ENCODE measurements at regions not wholly inside any gene's neighbourhood (a gene's known extent, or its start where the extent isn't known, plus 50 kb on each side); places are given as distances from the start of the nearest gene placed in this dataset.
"Not testable (repeated sequence)": the region's sequence is repeated elsewhere in the genome, so short reads cannot be mapped to it uniquely, and the experiment has no call there.

- no peak overlapping the region for H3K4me3 ChIP-seq (ENCODE audit: low read length)
- TF ChIP-seq CTCF (conservative IDR thresholded peaks at IDR 0.05; ENCODE audit: low read length) = no peak
- no peak for DNase-seq (ENCODE audit: low read depth)
Observed at GRCh38 chrX:129091097-129091496, 432.2 kb downstream of the SMARCA1 start.

DNA sequence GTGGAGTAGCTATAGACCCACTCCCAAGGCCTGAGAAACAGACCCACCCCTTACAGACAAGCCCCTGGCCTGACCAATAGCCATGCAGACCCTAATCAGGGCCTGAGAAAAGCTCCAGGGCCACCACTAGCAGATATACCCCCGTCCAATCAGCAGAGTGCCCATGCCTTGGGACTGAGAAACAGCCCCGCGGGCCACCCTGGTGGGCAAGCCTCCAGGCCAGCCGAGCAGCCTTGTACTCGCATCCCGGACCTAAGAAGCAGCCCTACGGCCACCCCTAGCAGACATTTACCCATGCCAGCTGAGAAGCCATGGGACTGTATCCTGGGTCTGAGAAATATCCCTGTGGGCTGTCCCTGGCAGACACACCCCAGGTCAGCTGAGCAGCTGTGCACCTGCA, 436.5 kb downstream of the SMARCA1 start:
- no peak for TF ChIP-seq CTCF (conservative IDR thresholded peaks at IDR 0.05; ENCODE audit: low read length)
- DNase-seq (ENCODE audit: low read depth) = no peak
- H3K4me3 ChIP-seq (ENCODE audit: low read length) = no peak overlapping the region

DNA sequence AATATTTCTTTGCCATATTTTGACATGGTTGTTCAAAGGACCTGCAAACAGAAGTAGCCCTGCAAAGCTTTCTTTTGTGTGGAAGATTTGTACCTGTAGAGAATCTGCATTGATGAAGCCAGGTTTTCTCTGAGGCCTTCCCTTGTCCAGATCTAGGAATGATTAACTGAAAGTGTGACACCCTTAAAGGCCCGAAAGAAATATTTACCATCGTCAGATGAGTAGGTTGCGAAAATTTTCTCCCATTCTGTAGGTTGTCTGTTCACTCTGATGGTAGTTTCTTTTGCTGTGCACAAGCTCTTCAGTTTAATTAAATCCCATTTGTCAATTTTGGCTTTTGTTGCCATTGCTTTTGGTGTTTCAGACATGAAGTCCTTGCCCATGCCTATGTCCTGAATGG, 439.0 kb downstream of the SMARCA1 start:
- H3K4me3 ChIP-seq (ENCODE audit: low read length); DNase-seq (ENCODE audit: low read depth): not testable (repeated sequence)

- DNase-seq (ENCODE audit: low read depth) = no peak
- no peak overlapping the region for H3K4me3 ChIP-seq (ENCODE audit: low read length)
- no peak for TF ChIP-seq CTCF (conservative IDR thresholded peaks at IDR 0.05; ENCODE audit: low read length)
Observed at GRCh38 chrX:129077424-129078170, 445.7 kb downstream of the SMARCA1 start.

- no peak for TF ChIP-seq CTCF (conservative IDR thresholded peaks at IDR 0.05; ENCODE audit: low read length)
- no peak overlapping the region for H3K4me3 ChIP-seq (ENCODE audit: low read length)
- no peak for DNase-seq (ENCODE audit: low read depth)
Observed at GRCh38 chrX:129071390-129071789, 451.9 kb downstream of the SMARCA1 start.

DNA sequence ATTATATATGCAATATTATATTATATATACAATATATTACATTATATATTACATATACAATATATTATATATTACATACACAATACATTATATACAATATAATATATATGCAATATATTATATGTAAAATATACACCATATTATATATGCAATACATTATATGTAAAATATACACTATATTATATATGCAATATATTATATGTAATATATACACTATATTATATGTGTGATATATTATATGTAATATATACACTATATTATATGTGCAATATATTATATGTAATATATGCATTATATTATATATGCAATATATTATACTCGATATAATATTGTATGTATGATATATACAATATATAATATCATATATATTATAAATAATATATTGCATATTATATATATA, 457.4 kb downstream of the SMARCA1 start:
- DNase-seq (ENCODE audit: low read depth) = no peak
- TF ChIP-seq CTCF (conservative IDR thresholded peaks at IDR 0.05; ENCODE audit: low read length) = no peak
- no peak overlapping the region for H3K4me3 ChIP-seq (ENCODE audit: low read length)

DNA sequence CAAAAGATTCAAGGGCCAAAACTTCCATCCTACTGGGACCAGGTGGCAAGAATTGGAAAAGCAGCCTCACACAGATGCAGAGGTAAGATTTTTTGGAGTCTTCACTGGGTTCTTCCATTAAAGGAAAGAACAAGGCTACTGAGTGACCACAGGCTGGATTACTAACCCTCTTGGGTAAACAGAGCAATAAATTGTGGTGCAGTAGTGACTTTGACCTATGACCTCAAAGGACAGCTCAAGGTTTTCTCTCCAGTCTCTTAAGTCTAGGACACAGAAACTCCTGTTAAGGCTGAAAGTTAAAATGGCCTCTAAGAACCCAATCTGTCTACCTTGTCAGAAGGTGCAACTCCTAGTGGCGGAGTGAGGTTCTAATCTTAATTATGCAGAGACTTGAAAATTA, 464.9 kb downstream of the SMARCA1 start:
- no peak for DNase-seq (ENCODE audit: low read depth)
- H3K4me3 ChIP-seq (ENCODE audit: low read length) = no peak overlapping the region
- TF ChIP-seq CTCF (conservative IDR thresholded peaks at IDR 0.05; ENCODE audit: low read length) = no peak

Measured in AG10803 (cell line).